ENCODE measurements at regions not wholly inside any gene's neighbourhood (a gene's known extent, or its start where the extent isn't known, plus 50 kb on each side); places are given as distances from the start of the nearest gene placed in this dataset.

DNA sequence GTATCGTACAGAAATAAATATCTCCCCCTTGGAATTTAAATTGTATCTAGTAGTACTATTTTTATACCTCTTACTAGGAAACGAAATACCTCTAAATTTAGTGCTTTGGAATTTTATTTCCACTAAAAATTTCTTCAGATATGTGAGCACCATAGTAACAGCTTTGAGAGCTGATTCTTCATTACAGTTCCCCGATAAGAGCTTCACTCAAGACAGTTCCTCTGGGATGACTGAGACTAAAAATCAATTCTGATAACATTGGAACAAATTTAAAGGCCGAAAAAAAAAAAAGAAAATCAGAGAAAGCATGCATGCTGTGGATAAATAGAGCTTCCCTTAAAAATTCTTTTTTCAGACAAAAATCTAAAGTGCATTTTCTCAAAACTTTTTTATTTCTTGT is 68.5 kb upstream of the MEF2C start:
- TF ChIP-seq, protein P1, sequence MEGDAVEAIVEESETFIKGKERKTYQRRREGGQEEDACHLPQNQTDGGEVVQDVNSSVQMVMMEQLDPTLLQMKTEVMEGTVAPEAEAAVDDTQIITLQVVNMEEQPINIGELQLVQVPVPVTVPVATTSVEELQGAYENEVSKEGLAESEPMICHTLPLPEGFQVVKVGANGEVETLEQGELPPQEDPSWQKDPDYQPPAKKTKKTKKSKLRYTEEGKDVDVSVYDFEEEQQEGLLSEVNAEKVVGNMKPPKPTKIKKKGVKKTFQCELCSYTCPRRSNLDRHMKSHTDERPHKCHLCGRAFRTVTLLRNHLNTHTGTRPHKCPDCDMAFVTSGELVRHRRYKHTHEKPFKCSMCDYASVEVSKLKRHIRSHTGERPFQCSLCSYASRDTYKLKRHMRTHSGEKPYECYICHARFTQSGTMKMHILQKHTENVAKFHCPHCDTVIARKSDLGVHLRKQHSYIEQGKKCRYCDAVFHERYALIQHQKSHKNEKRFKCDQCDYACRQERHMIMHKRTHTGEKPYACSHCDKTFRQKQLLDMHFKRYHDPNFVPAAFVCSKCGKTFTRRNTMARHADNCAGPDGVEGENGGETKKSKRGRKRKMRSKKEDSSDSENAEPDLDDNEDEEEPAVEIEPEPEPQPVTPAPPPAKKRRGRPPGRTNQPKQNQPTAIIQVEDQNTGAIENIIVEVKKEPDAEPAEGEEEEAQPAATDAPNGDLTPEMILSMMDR (IDR thresholded peaks at IDR 0.05; ENCODE audit: poor library complexity): no peak
- TF ChIP-seq EZH2 (IDR thresholded peaks at IDR 0.05; ENCODE audit: borderline replicate concordance) (no peak), EZH2phosphoT487 (IDR thresholded peaks at IDR 0.05; ENCODE audit: low read depth, severe bottlenecking, unreplicated experiment) (no peak)
